ENCODE measurements at regions not wholly inside any gene's neighbourhood (a gene's known extent, or its start where the extent isn't known, plus 50 kb on each side); places are given as distances from the start of the nearest gene placed in this dataset.
A peak's percentile ranks its signal among the peaks of the same experiment; 100 is the strongest.

DNA sequence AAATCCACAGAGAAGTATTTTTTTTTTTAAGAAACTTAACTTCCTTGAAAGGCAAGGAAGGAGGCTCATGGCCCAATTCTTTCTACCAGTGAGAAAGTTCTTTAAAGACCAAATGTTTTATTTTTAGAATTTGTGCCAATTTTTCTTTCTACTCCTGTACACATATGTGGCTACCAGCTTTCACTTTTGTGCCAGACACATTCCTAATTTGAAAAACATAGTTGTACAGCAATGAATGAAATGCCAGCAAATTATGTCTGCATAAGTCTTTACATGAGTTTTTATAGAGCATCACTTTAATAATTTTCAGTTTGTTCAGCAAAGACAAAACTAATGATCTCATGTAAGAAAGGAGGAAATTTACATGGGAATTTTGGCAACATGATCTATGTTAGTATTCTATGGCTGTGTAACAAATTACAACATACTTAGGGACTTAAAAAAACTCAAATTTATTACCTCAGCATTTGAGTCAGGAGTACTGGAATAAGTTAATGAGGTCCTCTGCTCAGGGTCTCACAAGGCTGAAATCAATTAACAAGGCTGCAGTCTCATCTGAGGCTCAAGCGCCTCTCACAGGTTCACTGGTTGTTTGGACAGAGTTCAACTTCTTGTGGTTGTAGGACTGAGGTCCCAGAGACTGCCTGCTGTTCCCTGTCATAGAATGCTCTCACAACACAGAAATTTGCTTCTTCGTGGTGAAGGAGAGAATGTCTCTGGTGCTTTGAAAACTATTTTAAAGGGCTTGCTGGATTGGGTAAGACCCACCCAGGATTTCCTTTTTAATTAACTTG lies 678.2 kb upstream of the FAM241A start:
- POLR2A ChIA-PET, result no interaction called here
- H3K4me1 ChIP-seq (ENCODE audit: insufficient read depth, low read length, poor library complexity, severe bottlenecking), result no peaks in the 10 kb centered on the region
- DNase-seq (ENCODE audit: low spot score), result no peak
- no peak overlapping the region for H3K4me3 ChIP-seq (ENCODE audit: low read depth, low read length, poor library complexity, severe bottlenecking)
- no peaks in the 10 kb centered on the region for H3K9me2 ChIP-seq (ENCODE audit: insufficient read depth, low read length)
- intact Hi-C loops (cut with micrococcal nuclease; ENCODE audit: unreplicated experiment), result no loop called here
- H3K9me3 ChIP-seq (ENCODE audit: low read length), result no peaks in the 10 kb centered on the region
- no peaks in the 10 kb centered on the region for H4K20me1 ChIP-seq (ENCODE audit: insufficient read depth, low read length)
- no TSS peak for BruUV-seq (replicated peaks)
- H3K27ac ChIP-seq (ENCODE audit: low read depth, low read length, poor library complexity, severe bottlenecking), result no peak overlapping the region
- no peaks in the 10 kb centered on the region for H3K36me3 ChIP-seq (ENCODE audit: insufficient read depth, low read length)
- CTCF ChIA-PET (ENCODE audit: unreplicated experiment), result no interaction called here
- H3K79me2 ChIP-seq (ENCODE audit: insufficient read depth, low read depth, low read length), result no peaks in the 10 kb centered on the region
- H2AFZ ChIP-seq (ENCODE audit: low read length), result no peak overlapping the region
- no peak for TF ChIP-seq EZH2phosphoT487 (IDR thresholded peaks at IDR 0.05; ENCODE audit: borderline replicate concordance, low read depth, low read length)
- no peak overlapping the region for H3K4me2 ChIP-seq (ENCODE audit: low read length)

GRCh38 chr4:111475001-111475400 lies 670.3 kb upstream of the FAM241A start:
- ChIA-PET POLR2A (no interaction called here), CTCF (ENCODE audit: unreplicated experiment) (no interaction called here)
- no peak overlapping the region for H3K27ac ChIP-seq (ENCODE audit: low read depth, low read length, poor library complexity, severe bottlenecking)
- no peaks in the 10 kb centered on the region for H3K9me3 ChIP-seq (ENCODE audit: low read length)
- H3K79me2 ChIP-seq (ENCODE audit: insufficient read depth, low read depth, low read length), result no peaks in the 10 kb centered on the region
- no peaks in the 10 kb centered on the region for H3K9me2 ChIP-seq (ENCODE audit: insufficient read depth, low read length)
- H4K20me1 ChIP-seq (ENCODE audit: insufficient read depth, low read length), result no peaks in the 10 kb centered on the region
- H2AFZ ChIP-seq (ENCODE audit: low read length), result no peak overlapping the region
- no peaks in the 10 kb centered on the region for H3K4me1 ChIP-seq (ENCODE audit: insufficient read depth, low read length, poor library complexity, severe bottlenecking)
- H3K36me3 ChIP-seq (ENCODE audit: insufficient read depth, low read length), result no peaks in the 10 kb centered on the region
- H3K4me3 ChIP-seq (ENCODE audit: low read depth, low read length, poor library complexity, severe bottlenecking), result no peak overlapping the region
- no peak for DNase-seq (ENCODE audit: low spot score)
- intact Hi-C loops (cut with micrococcal nuclease; ENCODE audit: unreplicated experiment), result no loop called here
- BruUV-seq (replicated peaks), result no TSS peak
- peak; percentile 42; the same call in 1 of the 2 replicates for TF ChIP-seq CTCF (conservative IDR thresholded peaks at IDR 0.05; ENCODE audit: low read length)
- TF ChIP-seq EZH2phosphoT487 (IDR thresholded peaks at IDR 0.05; ENCODE audit: borderline replicate concordance, low read depth, low read length), result no peak
- H3K4me2 ChIP-seq (ENCODE audit: low read length), result no peak overlapping the region

DNA sequence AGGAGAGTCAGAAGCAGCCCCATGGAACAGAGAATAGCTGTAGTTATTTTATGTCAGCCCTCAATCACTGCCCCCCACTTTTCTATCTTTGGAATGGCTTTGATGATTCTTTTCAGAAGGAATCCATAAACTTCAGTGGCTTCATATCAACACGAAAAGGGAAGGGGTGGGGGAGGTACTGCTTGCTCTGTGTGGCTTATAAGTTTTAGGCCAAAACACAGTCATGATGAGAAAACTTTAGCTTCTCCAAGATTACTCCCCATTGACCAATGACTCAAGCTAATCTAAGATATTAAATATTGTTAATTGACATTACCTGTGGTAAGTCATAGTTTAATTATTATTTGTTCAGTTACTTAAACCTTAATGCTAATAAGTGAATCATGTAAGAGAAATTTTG lies 669.6 kb upstream of the FAM241A start:
- Histone ChIP-seq H3K4me3 (ENCODE audit: low read depth, low read length, poor library complexity, severe bottlenecking) (no peak overlapping the region), H3K9me3 (ENCODE audit: low read length) (no peaks in the 10 kb centered on the region), H2AFZ (ENCODE audit: low read length) (no peak overlapping the region), H4K20me1 (ENCODE audit: insufficient read depth, low read length) (no peaks in the 10 kb centered on the region), H3K4me1 (ENCODE audit: insufficient read depth, low read length, poor library complexity, severe bottlenecking) (no peaks in the 10 kb centered on the region), H3K36me3 (ENCODE audit: insufficient read depth, low read length) (no peaks in the 10 kb centered on the region), H3K79me2 (ENCODE audit: insufficient read depth, low read depth, low read length) (no peaks in the 10 kb centered on the region), H3K27ac (ENCODE audit: low read depth, low read length, poor library complexity, severe bottlenecking) (no peak overlapping the region), H3K9me2 (ENCODE audit: insufficient read depth, low read length) (no peaks in the 10 kb centered on the region), H3K4me2 (ENCODE audit: low read length) (no peak overlapping the region)
- intact Hi-C loops (cut with micrococcal nuclease; ENCODE audit: unreplicated experiment), result no loop called here
- TF ChIP-seq CTCF (conservative IDR thresholded peaks at IDR 0.05; ENCODE audit: low read length), result no peak
- TF ChIP-seq EZH2phosphoT487 (IDR thresholded peaks at IDR 0.05; ENCODE audit: borderline replicate concordance, low read depth, low read length), result no peak
- CTCF ChIA-PET (ENCODE audit: unreplicated experiment), result no interaction called here
- no peak for DNase-seq (ENCODE audit: low spot score)
- no TSS peak for BruUV-seq (replicated peaks)
- POLR2A ChIA-PET, result no interaction called here

Data from OCI-LY7 (cell line).